ENCODE measurements at regions not wholly inside any gene's neighbourhood (a gene's known extent, or its start where the extent isn't known, plus 50 kb on each side); places are given as distances from the start of the nearest gene placed in this dataset.

DNA sequence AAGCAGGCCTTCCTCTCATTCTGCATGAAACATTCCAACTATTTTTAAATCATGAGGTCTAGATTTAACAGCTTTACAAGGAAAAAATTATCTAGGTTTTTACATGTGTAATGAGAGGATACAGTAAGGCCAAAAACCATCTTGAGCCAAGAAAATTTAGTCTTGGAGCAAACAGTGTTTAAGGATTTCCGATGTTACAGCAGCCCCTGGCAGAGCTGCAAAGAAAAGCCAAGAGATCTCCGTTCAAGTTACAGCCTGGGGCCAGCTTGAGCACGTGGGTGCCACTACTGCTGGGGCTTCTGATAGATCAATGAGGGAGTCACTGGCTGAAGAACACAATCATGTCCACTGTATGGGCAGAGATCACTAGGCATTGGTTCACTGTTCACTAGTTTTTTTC is 156.2 kb downstream of the EVX1 start:
- Mint-ChIP-seq H3K4me3 (no peak overlapping the region), H3K4me1 (no peaks in the 10 kb centered on the region), H3K27ac (no peak overlapping the region), H3K9me3 (peaks cover 0 to 10% (median 0%) of the 10 kb centered on the region in 9 donors), H3K27me3 (peaks cover 6 to 34% (median 20%) of the 10 kb centered on the region in 5 donors), H3K36me3 (no peaks in the 10 kb centered on the region)
- POLR2A ChIA-PET: no interaction called here
- no peak for DNase-seq
- ATAC-seq: no peak

DNA sequence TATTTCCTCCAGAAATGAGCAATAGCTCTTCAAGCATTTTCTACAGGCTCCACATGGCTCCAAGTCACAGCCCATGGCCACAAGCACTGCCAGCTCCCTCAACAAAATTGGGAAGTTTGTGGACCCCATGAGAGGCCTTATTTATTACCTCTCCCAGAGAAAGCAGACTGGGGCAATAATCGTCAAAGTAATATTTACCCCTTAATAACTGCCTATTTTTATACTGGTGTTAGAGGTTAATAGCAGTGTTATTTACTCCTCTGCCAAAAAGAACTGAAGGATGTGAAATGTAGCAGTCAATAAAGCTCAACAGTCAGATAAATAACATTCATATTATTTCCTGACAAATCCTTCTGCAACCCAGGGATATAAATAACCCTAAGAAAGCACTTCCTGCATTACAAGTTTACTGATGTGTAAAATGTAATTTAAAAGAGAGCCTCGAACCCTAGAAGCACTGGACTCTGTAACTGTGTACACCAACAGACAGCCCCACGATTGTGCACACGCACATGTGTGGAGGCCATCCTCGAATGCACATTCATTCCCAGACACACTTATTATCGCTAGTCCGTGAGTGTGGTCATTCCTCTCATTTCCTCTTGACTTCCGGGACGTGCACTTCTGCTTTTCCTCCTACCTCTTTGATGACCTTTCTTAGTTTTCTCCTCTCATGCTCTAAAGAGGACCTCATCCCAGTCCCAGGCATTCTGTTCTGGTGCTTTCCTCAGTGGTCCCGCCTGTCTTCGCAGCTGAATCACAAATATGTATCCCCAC is 157.4 kb downstream of the EVX1 start:
- Mint-ChIP-seq H3K36me3 (no peaks in the 10 kb centered on the region), H3K4me1 (no peaks in the 10 kb centered on the region), H3K9me3 (peaks cover 0 to 10% (median 0%) of the 10 kb centered on the region in 9 donors), H3K27ac (no peak overlapping the region), H3K27me3 (peaks cover 5 to 25% (median 15%) of the 10 kb centered on the region in 5 donors), H3K4me3 (no peak overlapping the region)
- ATAC-seq: no peak
- POLR2A ChIA-PET: no interaction called here
- DNase-seq: no peak

DNA sequence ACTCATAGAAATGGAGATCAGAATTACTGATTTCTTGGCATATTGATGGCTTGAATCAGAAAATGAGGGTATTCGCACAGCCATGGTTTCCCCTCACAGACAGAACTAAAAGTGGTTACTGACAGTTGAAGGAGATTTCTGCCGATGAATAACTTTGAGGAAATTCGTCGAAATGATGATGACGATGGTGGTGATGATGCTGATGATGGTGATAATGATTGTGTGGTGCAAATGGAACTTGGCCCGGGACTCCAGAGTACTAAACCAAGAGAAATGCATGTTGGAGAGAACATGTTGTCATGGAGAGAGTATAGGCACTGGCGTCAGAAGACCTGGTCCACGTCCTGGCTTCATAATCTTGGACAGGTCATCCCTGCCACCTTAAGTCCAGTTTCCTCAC is 163.2 kb downstream of the EVX1 start:
- Mint-ChIP-seq H3K4me1 (no peaks in the 10 kb centered on the region), H3K27ac (no peak overlapping the region), H3K9me3 (peaks cover 0 to 10% (median 0%) of the 10 kb centered on the region in 9 donors), H3K4me3 (no peak overlapping the region), H3K36me3 (no peaks in the 10 kb centered on the region), H3K27me3 (peaks cover 10 to 46% (median 17%) of the 10 kb centered on the region in 5 donors)
- ATAC-seq (no peak), DNase-seq (no peak)
- POLR2A ChIA-PET: no interaction called here

DNA sequence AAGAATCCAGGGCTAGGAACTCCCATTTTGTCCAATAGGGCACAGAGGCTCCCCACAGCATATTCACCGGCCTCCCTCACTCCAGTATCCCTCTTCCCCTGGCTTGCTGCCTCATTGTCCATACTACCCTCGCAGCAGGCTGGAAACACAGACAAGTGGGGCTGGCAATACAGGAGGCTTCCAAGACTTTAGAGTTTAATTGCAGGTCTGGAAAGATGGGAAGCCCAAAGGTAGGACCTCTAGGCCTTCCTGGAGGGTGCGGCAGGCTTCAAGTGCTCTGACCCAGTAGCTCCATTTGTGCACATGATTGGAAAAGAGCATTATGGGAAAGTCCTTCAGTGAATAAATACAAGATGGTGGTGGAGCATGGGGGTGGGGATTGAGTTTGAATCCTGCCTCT is 166.7 kb downstream of the EVX1 start:
- Mint-ChIP-seq H3K4me3 (no peak overlapping the region), H3K27me3 (peaks cover 12 to 49% (median 19%) of the 10 kb centered on the region in 5 donors), H3K4me1 (no peaks in the 10 kb centered on the region), H3K27ac (no peak overlapping the region), H3K9me3 (peaks cover 0 to 4% (median 0%) of the 10 kb centered on the region in 9 donors), H3K36me3 (no peaks in the 10 kb centered on the region)
- DNase-seq (no peak), ATAC-seq (no peak)
- POLR2A ChIA-PET: no interaction called here

DNA sequence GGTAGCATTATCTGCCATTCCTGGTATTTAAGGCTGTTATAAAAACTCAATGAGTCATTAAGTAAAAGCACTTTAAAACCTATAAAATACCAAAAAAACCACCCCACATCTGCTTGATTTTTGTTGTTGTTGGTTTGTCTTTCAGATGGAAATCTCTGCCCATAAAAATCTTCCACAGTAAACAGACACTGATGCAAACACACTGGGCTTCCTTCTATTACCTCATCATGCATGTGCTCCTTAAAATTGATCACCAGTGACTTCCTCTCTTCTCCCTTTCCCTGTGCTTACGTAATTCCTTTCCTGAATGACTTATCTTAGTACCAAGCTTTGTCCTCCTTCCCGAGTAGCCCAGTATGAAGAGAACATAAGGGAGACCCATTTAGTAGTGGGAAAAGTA is 167.2 kb downstream of the EVX1 start:
- ATAC-seq (no peak), DNase-seq (no peak)
- POLR2A ChIA-PET: no interaction called here
- Mint-ChIP-seq H3K27ac (no peak overlapping the region), H3K36me3 (no peaks in the 10 kb centered on the region), H3K4me3 (no peak overlapping the region), H3K4me1 (no peaks in the 10 kb centered on the region), H3K9me3 (peaks cover 0 to 4% (median 0%) of the 10 kb centered on the region in 9 donors), H3K27me3 (peaks cover 12 to 49% (median 16%) of the 10 kb centered on the region in 5 donors)

DNA sequence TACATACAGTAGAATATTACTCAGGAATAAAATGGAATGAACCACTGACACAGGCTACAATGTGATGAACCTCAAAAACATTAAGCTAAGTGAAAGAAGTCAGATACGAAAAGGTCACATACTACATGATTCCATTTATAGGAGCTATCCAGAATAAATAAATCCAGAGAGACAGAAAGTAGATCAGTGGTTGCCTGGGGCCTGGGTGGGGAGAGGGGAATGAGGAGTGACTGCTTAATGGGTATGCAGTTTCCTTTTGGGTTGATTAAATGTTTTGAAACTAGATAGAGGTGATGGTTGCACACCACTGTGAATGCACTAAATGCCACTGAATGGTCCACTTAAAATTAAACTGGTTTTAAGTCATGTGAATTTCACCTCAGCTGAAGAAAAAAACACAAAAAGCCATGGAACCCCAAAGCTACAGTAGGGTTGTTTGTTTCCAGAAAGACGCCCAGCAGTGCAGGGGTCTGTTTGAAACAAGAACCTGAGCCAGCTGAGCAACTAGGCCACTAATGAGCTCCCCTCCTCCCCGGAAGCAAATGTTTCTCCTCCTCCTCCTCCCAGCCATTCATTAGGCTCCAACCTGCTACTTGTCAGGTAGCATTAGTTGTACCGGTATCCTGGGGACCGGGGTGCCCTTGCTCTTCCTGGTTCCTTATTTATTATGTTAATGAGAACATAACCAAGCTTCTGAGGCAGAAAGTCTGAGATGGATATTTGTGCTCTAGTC is 168.4 kb downstream of the EVX1 start:
- ATAC-seq (no peak), DNase-seq (no peak)
- H3K36me3 Mint-ChIP-seq: no peaks in the 10 kb centered on the region
- peaks cover 6 to 39% (median 12%) of the 10 kb centered on the region in 5 donors for H3K27me3 Mint-ChIP-seq
- POLR2A ChIA-PET: no interaction called here
- H3K4me3 Mint-ChIP-seq: no peak overlapping the region
- H3K4me1 Mint-ChIP-seq: no peaks in the 10 kb centered on the region
- H3K9me3 Mint-ChIP-seq: peaks cover 0 to 4% (median 0%) of the 10 kb centered on the region in 9 donors
- H3K27ac Mint-ChIP-seq: no peak overlapping the region

DNA sequence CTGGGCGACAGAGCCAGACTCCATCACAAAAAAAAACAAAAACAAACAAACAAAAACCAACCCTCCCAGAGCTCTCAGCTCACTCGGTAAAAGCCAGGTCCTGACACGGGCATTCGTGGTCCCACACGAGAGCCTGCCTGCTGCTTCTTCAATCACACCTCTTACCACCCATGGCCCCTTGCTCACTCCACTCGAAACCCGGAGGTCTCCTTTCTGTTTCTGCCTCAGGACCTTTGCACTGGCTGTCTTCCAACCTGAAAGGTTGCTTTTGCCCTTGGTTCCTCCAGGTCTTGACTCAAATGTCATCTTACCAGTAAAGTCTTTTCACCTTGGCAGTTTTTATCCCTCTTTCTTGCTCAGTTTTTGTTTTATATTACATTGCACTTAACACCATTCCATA is 169.6 kb downstream of the EVX1 start:
- Mint-ChIP-seq H3K36me3 (no peaks in the 10 kb centered on the region), H3K4me3 (no peak overlapping the region), H3K4me1 (no peaks in the 10 kb centered on the region), H3K27me3 (peaks cover 5 to 32% (median 8%) of the 10 kb centered on the region in 5 donors), H3K27ac (no peak overlapping the region), H3K9me3 (peaks cover 0 to 4% (median 0%) of the 10 kb centered on the region in 9 donors)
- POLR2A ChIA-PET: no interaction called here
- DNase-seq (no peak), ATAC-seq (no peak)

DNA sequence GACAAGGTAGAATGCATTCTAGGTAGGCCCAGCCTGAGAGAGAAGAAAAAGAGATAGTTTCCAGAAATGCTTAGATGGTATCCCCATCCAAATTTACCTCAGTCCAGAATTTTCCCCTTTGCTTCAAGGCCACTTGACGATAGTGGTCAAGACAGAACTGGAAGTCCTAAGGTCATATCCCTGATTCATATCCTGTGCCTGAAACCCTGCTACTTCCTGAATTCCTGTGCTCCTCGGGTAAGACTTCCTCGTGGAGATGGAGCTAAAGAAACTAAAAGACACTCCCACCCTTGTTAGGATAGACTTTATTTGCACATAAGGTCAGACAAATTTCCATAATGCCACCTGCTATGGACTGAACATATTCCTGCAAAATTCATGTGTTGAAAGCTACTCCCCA is 175.9 kb downstream of the EVX1 start:
- no peak for DNase-seq
- Mint-ChIP-seq H3K36me3 (no peaks in the 10 kb centered on the region), H3K4me1 (no peaks in the 10 kb centered on the region), H3K27me3 (peaks cover 0 to 11% (median 3%) of the 10 kb centered on the region in 5 donors), H3K4me3 (no peak overlapping the region), H3K27ac (no peak overlapping the region), H3K9me3 (no peaks in the 10 kb centered on the region)
- ATAC-seq: no peak
- POLR2A ChIA-PET: no interaction called here

DNA sequence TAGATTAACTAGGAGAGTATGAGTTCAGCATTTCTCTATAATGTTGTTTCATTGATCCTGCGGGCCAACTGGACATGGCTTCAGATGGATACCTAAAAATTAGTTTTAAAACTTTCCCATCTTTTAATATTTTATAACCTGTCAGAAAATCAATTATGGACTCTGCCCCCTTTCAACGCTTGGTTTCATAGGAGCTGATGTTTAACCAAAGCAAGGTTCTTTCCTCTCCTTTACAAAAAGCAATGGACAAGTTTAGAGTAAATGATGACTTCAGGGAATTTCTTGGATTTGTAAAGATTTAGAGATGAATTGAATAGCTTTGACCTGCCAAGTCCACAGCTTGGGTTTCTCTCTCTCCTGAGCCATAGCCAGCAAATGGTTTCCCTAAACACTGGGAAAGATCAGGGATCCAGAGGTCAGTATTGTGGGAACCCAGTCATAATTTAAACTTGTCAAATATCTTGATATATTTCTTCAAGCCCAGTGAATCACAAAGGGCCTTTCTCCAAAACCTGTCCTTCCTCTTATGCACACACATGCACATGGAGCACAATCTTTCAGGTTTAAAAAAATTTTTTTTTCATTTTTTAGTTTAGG is 177.1 kb downstream of the EVX1 start:
- Mint-ChIP-seq H3K9me3 (no peaks in the 10 kb centered on the region), H3K4me1 (no peaks in the 10 kb centered on the region), H3K4me3 (no peak overlapping the region), H3K27ac (no peak overlapping the region), H3K27me3 (peaks cover under 1 to 16% (median 7%) of the 10 kb centered on the region in 5 donors), H3K36me3 (no peaks in the 10 kb centered on the region)
- POLR2A ChIA-PET: no interaction called here
- DNase-seq (no peak), ATAC-seq (no peak)

DNA sequence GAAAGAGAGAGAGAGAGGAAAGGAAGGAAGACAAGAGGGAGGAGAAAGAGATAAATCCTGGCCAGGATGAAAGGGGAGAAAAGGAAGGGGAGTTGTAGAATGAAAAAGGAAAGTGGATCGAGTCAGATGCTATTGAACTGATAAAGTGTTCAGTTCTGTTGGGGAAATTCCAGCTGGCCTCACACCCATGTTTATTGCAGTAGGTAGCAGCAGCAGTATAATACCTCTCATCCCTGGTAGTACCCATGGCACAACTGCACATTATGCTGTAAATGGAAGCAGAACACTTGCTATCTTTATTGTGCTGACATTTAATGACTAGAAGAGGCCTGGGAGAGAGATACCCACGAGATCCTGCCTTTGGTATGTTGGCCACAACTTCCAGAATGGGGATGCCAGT is 178.1 kb downstream of the EVX1 start:
- Mint-ChIP-seq H3K27me3 (peaks cover 7 to 20% (median 12%) of the 10 kb centered on the region in 5 donors), H3K27ac (no peak overlapping the region), H3K9me3 (no peaks in the 10 kb centered on the region), H3K4me3 (no peak overlapping the region), H3K4me1 (no peaks in the 10 kb centered on the region), H3K36me3 (no peaks in the 10 kb centered on the region)
- DNase-seq: no peak
- POLR2A ChIA-PET: no interaction called here
- no peak for ATAC-seq

DNA sequence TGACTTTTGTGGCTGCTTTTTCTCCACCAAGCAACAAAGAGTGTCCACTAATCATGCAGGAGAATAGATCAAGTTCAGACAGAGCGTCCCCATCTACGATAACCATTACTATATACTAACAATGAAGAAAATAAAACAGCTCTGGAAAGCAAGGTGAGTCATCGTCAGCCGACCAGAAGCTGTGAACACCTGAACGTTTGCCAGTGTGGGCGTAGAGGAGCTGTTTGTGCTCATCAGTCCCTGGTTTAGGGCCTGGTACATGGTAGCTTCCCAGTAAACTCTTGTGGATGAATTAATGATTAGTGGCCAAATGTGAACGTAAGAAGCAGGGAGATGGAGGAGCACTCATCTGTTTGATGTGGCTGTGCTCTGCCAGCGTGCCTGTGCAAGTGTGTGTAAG is 180.7 kb downstream of the EVX1 start:
- Mint-ChIP-seq H3K4me1 (no peaks in the 10 kb centered on the region), H3K4me3 (no peak overlapping the region), H3K9me3 (no peaks in the 10 kb centered on the region), H3K27ac (no peak overlapping the region), H3K27me3 (peaks cover 1 to 16% (median 12%) of the 10 kb centered on the region in 5 donors), H3K36me3 (no peaks in the 10 kb centered on the region)
- ATAC-seq (no peak), DNase-seq (no peak)
- POLR2A ChIA-PET: no interaction called here

DNA sequence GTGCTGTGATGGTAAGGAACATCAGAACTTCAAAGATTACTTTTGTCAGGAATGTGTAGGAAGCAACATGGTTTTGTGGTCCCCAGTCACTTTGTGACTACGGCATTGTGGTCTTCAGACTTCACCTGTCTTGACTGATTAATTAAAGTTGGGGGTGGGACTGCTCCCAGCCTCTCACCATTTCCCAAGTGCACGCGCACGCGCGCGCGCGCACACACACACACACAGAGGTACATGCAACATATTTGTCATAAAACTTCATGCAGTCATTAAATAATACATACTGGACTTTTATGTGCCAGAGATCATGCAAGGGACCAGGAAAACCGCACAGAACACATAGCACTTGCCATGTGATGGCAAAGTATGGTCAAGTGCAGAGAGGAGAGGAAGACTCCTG is 181.2 kb downstream of the EVX1 start:
- POLR2A ChIA-PET: no interaction called here
- H3K36me3 Mint-ChIP-seq: no peaks in the 10 kb centered on the region

DNA sequence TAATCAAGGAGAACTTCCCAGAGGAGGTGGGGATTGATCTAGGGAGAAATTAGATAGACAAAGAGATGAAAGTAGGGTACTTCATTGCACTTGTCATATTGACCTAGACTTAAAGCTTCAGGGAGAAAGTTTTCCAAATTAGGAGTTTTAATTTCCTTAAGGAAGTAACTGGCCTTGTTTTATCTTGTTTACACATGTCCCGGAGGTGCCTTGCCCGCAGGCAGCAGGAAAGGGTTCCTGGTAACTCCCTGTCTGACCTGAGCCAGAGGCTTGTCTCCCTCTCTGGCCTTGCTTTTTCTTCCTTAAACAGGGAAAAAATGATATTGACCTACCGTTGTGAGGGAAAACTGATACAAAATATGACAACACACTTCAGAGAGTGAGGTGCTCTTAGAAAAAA is 181.6 kb downstream of the EVX1 start:
- no peaks in the 10 kb centered on the region for H3K4me1 Mint-ChIP-seq
- H3K27ac Mint-ChIP-seq: no peak overlapping the region
- no peak for DNase-seq
- H3K4me3 Mint-ChIP-seq: no peak overlapping the region
- peaks cover 1 to 16% (median 15%) of the 10 kb centered on the region in 5 donors for H3K27me3 Mint-ChIP-seq
- H3K9me3 Mint-ChIP-seq: no peaks in the 10 kb centered on the region
- ATAC-seq: no peak
- POLR2A ChIA-PET: no interaction called here
- H3K36me3 Mint-ChIP-seq: no peaks in the 10 kb centered on the region

More for the DNA sequence above, 181.2 kb downstream of the EVX1 start:
- DNase-seq: no peak
- Mint-ChIP-seq H3K27ac (no peak overlapping the region), H3K27me3 (peaks cover 1 to 16% (median 13%) of the 10 kb centered on the region in 5 donors), H3K9me3 (no peaks in the 10 kb centered on the region), H3K4me1 (no peaks in the 10 kb centered on the region), H3K4me3 (no peak overlapping the region)
- ATAC-seq: no peak

All from naive thymus-derived CD8-positive, alpha-beta T cell (primary cell).